Ishikawa (cell line): ENCODE measurements at regions not wholly inside any gene's neighbourhood (a gene's known extent, or its start where the extent isn't known, plus 50 kb on each side); places are given as distances from the start of the nearest gene placed in this dataset.

Experiments
- CEBPB ChIP-seq: IDR thresholded peaks from 2 replicates; pipeline ENCODE4 v1.6.1; 2012
- CREB1 ChIP-seq: IDR thresholded peaks from 2 replicates; pipeline ENCODE4 v1.6.1; 2012; ENCODE audit warnings: low read depth
- EGR1 ChIP-seq: IDR thresholded peaks from 2 replicates; pipeline ENCODE4 v1.6.1; 2012
- EP300 ChIP-seq: IDR thresholded peaks from 2 replicates; pipeline ENCODE4 v1.6.1; 2012; ENCODE audit warnings: borderline replicate concordance
- FOXM1 ChIP-seq: IDR thresholded peaks from 2 replicates; pipeline ENCODE4 v1.6.1; 2012; ENCODE audit warnings: low read depth, borderline replicate concordance
- MAX ChIP-seq: IDR thresholded peaks from 2 replicates; pipeline ENCODE4 v1.6.1; 2012
- NFIC ChIP-seq: IDR thresholded peaks from 2 replicates; pipeline ENCODE4 v1.6.1; 2012
- RAD21 ChIP-seq: IDR thresholded peaks from 2 replicates; pipeline ENCODE4 v1.6.1; 2012; ENCODE audit warnings: low read depth
- TAF1 ChIP-seq: IDR thresholded peaks from 2 replicates; pipeline ENCODE4 v1.6.1; 2012; ENCODE audit warnings: low read depth, mild to moderate bottlenecking
- TCF12 ChIP-seq: IDR thresholded peaks from 2 replicates; pipeline ENCODE4 v1.6.1; 2012; ENCODE audit warnings: low read depth
- TEAD4 ChIP-seq: IDR thresholded peaks from 2 replicates; pipeline ENCODE4 v1.6.1; 2012
- USF1 ChIP-seq: IDR thresholded peaks from 2 replicates; pipeline ENCODE4 v1.6.1; 2012
- YY1 ChIP-seq: IDR thresholded peaks from 2 replicates; pipeline ENCODE4 v1.6.1; 2012; ENCODE audit warnings: low read depth
- ZBTB7A ChIP-seq: IDR thresholded peaks from 2 replicates; pipeline ENCODE4 v1.6.1; 2012; ENCODE audit warnings: low read depth
- TF ChIP-seq, protein P1 (sequence below): IDR thresholded peaks from 2 replicates; pipeline ENCODE4 v1.6.1; 2012; ENCODE audit warnings: low read depth, mild to moderate bottlenecking

- TF ChIP-seq MAX (no peak), FOXM1 (no peak), RAD21 (no peak), ZBTB7A (no peak), CREB1 (no peak)
These were observed 254.8 kb upstream of the TMCO5A start for GRCh38 chr15:37679627-37680026.

DNA sequence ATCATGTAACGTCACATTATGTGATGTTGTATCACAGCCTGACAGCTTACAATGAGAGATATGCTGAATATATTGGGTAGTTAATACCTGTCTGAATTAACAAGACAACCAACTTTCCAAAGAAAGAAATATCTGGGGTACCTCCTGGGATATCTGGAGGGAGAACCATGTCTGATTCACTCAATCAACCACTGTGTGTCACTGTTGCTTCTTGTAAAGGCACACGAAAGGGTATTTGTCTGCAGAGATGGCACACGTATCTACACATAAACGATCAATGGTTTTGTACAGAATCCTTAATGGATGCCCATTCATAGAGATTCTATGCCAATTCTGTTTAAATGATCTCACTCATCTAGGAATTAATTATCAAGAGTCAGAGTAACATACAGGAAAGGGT is 252.1 kb upstream of the TMCO5A start:
- TF ChIP-seq FOXM1 (no peak), TCF12 (no peak), NFIC (no peak), EGR1 (no peak), USF1 (no peak), CREB1 (no peak), ZBTB7A (no peak), TAF1 (no peak), TEAD4 (no peak), EP300 (no peak), YY1 (no peak), RAD21 (no peak), CEBPB (no peak), MAX (no peak)
- TF ChIP-seq, protein P1, sequence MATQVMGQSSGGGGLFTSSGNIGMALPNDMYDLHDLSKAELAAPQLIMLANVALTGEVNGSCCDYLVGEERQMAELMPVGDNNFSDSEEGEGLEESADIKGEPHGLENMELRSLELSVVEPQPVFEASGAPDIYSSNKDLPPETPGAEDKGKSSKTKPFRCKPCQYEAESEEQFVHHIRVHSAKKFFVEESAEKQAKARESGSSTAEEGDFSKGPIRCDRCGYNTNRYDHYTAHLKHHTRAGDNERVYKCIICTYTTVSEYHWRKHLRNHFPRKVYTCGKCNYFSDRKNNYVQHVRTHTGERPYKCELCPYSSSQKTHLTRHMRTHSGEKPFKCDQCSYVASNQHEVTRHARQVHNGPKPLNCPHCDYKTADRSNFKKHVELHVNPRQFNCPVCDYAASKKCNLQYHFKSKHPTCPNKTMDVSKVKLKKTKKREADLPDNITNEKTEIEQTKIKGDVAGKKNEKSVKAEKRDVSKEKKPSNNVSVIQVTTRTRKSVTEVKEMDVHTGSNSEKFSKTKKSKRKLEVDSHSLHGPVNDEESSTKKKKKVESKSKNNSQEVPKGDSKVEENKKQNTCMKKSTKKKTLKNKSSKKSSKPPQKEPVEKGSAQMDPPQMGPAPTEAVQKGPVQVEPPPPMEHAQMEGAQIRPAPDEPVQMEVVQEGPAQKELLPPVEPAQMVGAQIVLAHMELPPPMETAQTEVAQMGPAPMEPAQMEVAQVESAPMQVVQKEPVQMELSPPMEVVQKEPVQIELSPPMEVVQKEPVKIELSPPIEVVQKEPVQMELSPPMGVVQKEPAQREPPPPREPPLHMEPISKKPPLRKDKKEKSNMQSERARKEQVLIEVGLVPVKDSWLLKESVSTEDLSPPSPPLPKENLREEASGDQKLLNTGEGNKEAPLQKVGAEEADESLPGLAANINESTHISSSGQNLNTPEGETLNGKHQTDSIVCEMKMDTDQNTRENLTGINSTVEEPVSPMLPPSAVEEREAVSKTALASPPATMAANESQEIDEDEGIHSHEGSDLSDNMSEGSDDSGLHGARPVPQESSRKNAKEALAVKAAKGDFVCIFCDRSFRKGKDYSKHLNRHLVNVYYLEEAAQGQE, result no peak

- TF ChIP-seq USF1, result no peak
- TF ChIP-seq, protein P1, result no peak
These were observed 242.5 kb upstream of the TMCO5A start for GRCh38 chr15:37691911-37692310.

GRCh38 chr15:37693926-37694325 is 240.5 kb upstream of the TMCO5A start:
- TF ChIP-seq FOXM1, result no peak
- TF ChIP-seq EP300, result no peak
- TF ChIP-seq CEBPB, result no peak
- no peak for TF ChIP-seq YY1
- TF ChIP-seq MAX, result no peak
- TF ChIP-seq, protein P1, result no peak
- TF ChIP-seq TAF1, result no peak
- TF ChIP-seq NFIC, result no peak

- no peak for TF ChIP-seq USF1
- no peak for TF ChIP-seq MAX
- no peak for TF ChIP-seq TCF12
- TF ChIP-seq EP300, result no peak
- TF ChIP-seq TAF1, result no peak
- TF ChIP-seq CEBPB, result no peak
These were observed 238.7 kb upstream of the TMCO5A start for GRCh38 chr15:37695719-37696118.
